ENCODE measurements at regions not wholly inside any gene's neighbourhood (a gene's known extent, or its start where the extent isn't known, plus 50 kb on each side); places are given as distances from the start of the nearest gene placed in this dataset.

GRCh38 chr1:188027613-188028012 is 1198.9 kb downstream of the PLA2G4A start:
- H3K79me2 ChIP-seq (replicated peaks; ENCODE audit: insufficient read depth): no peaks in the 10 kb centered on the region

More at GRCh38 chr1:188027613-188028012, 1198.9 kb downstream of the PLA2G4A start:
- H3K4me2 ChIP-seq: no peak overlapping the region
- Mint-ChIP-seq H3K36me3 (ENCODE audit: low read depth) (no peaks in the 10 kb centered on the region), H3K9me3 (no peaks in the 10 kb centered on the region), H3K27ac (no peak overlapping the region), H3K4me1 (no peaks in the 10 kb centered on the region), H3K4me3 (no peak overlapping the region), H3K27me3 (ENCODE audit: insufficient read depth, low read depth, poor library complexity) (no peaks in the 10 kb centered on the region)
- H3K9me2 ChIP-seq (ENCODE audit: insufficient read depth): no peaks in the 10 kb centered on the region; the same call in 1 of the 2 replicates
- H3K4me1 ChIP-seq (ENCODE audit: insufficient read depth): no peaks in the 10 kb centered on the region
- no peaks in the 10 kb centered on the region for H3K27me3 ChIP-seq (ENCODE audit: insufficient read depth)
- no peaks in the 10 kb centered on the region for H3K36me3 ChIP-seq (ENCODE audit: insufficient read depth)
- H3F3A ChIP-seq (replicated peaks; ENCODE audit: low read depth): no peaks in the 10 kb centered on the region
- H3K4me3 ChIP-seq: no peak overlapping the region
- DNase-seq (ENCODE audit: low spot score) (no peak), ATAC-seq (no peak)
- H3K27ac ChIP-seq (ENCODE audit: low read depth): no peak overlapping the region
- TF ChIP-seq STAT1 (IDR thresholded peaks at IDR 0.05; ENCODE audit: unreplicated experiment) (no peak), ZNF331 (CRISPR knock-in tag; IDR thresholded peaks at IDR 0.05; ENCODE audit: low read depth) (no peak), ZNF114 (CRISPR knock-in tag; IDR thresholded peaks at IDR 0.05) (no peak), JUNB (IDR thresholded peaks at IDR 0.05; ENCODE audit: unreplicated experiment) (no peak), POLR2AphosphoS5 (IDR thresholded peaks at IDR 0.05; ENCODE audit: low read depth) (no peak), CREB1 (CRISPR knock-in tag; IDR thresholded peaks at IDR 0.05; ENCODE audit: low read depth) (no peak), EZH2phosphoT487 (IDR thresholded peaks at IDR 0.05; ENCODE audit: unreplicated experiment) (no peak), EZH2 (IDR thresholded peaks at IDR 0.05; ENCODE audit: low read depth, unreplicated experiment) (no peak), ZNF462 (CRISPR knock-in tag; IDR thresholded peaks at IDR 0.05) (no peak), NANOG (IDR thresholded peaks at IDR 0.05; ENCODE audit: borderline replicate concordance) (no peak)
- TF ChIP-seq, protein P1, sequence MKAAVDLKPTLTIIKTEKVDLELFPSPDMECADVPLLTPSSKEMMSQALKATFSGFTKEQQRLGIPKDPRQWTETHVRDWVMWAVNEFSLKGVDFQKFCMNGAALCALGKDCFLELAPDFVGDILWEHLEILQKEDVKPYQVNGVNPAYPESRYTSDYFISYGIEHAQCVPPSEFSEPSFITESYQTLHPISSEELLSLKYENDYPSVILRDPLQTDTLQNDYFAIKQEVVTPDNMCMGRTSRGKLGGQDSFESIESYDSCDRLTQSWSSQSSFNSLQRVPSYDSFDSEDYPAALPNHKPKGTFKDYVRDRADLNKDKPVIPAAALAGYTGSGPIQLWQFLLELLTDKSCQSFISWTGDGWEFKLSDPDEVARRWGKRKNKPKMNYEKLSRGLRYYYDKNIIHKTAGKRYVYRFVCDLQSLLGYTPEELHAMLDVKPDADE (IDR thresholded peaks at IDR 0.05): no peak
- TF ChIP-seq, protein P2, sequence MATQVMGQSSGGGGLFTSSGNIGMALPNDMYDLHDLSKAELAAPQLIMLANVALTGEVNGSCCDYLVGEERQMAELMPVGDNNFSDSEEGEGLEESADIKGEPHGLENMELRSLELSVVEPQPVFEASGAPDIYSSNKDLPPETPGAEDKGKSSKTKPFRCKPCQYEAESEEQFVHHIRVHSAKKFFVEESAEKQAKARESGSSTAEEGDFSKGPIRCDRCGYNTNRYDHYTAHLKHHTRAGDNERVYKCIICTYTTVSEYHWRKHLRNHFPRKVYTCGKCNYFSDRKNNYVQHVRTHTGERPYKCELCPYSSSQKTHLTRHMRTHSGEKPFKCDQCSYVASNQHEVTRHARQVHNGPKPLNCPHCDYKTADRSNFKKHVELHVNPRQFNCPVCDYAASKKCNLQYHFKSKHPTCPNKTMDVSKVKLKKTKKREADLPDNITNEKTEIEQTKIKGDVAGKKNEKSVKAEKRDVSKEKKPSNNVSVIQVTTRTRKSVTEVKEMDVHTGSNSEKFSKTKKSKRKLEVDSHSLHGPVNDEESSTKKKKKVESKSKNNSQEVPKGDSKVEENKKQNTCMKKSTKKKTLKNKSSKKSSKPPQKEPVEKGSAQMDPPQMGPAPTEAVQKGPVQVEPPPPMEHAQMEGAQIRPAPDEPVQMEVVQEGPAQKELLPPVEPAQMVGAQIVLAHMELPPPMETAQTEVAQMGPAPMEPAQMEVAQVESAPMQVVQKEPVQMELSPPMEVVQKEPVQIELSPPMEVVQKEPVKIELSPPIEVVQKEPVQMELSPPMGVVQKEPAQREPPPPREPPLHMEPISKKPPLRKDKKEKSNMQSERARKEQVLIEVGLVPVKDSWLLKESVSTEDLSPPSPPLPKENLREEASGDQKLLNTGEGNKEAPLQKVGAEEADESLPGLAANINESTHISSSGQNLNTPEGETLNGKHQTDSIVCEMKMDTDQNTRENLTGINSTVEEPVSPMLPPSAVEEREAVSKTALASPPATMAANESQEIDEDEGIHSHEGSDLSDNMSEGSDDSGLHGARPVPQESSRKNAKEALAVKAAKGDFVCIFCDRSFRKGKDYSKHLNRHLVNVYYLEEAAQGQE (IDR thresholded peaks at IDR 0.05; ENCODE audit: unreplicated experiment): no peak
- TF ChIP-seq, protein P3, sequence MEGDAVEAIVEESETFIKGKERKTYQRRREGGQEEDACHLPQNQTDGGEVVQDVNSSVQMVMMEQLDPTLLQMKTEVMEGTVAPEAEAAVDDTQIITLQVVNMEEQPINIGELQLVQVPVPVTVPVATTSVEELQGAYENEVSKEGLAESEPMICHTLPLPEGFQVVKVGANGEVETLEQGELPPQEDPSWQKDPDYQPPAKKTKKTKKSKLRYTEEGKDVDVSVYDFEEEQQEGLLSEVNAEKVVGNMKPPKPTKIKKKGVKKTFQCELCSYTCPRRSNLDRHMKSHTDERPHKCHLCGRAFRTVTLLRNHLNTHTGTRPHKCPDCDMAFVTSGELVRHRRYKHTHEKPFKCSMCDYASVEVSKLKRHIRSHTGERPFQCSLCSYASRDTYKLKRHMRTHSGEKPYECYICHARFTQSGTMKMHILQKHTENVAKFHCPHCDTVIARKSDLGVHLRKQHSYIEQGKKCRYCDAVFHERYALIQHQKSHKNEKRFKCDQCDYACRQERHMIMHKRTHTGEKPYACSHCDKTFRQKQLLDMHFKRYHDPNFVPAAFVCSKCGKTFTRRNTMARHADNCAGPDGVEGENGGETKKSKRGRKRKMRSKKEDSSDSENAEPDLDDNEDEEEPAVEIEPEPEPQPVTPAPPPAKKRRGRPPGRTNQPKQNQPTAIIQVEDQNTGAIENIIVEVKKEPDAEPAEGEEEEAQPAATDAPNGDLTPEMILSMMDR (conservative IDR thresholded peaks at IDR 0.05; ENCODE audit: low read depth in 2 of 2): no peak
- no peak overlapping the region for H2AFZ ChIP-seq
- no peaks in the 10 kb centered on the region for H4K20me1 ChIP-seq (replicated peaks; ENCODE audit: insufficient read depth)

Measured in GM23338 (cell line).